ENCODE measurements at regions not wholly inside any gene's neighbourhood (a gene's known extent, or its start where the extent isn't known, plus 50 kb on each side); places are given as distances from the start of the nearest gene placed in this dataset.

- TF ChIP-seq FOXM1 (IDR thresholded peaks at IDR 0.05; ENCODE audit: borderline replicate concordance) (no peak), SP1 (IDR thresholded peaks at IDR 0.05) (no peak), L3MBTL2 (conservative IDR thresholded peaks at IDR 0.05) (no peak), BHLHE40 (IDR thresholded peaks at IDR 0.05; ENCODE audit: borderline replicate concordance) (no peak), FOXK2 (IDR thresholded peaks at IDR 0.05) (no peak), CTBP1 (IDR thresholded peaks at IDR 0.05; ENCODE audit: borderline replicate concordance) (no peak), TARDBP (IDR thresholded peaks at IDR 0.05) (no peak), FOXA1 (IDR thresholded peaks at IDR 0.05) (no peak), HDGF (IDR thresholded peaks at IDR 0.05; ENCODE audit: borderline replicate concordance) (no peak), ELF4 (IDR thresholded peaks at IDR 0.05) (no peak), ZNF384 (IDR thresholded peaks at IDR 0.05) (no peak), SUZ12 (IDR thresholded peaks at IDR 0.05) (no peak), LEF1 (IDR thresholded peaks at IDR 0.05; ENCODE audit: borderline replicate concordance) (no peak)
Observed at GRCh38 chr14:56463271-56463890, 116.2 kb upstream of the TMEM260 start.
